Neural cell (in vitro differentiated cells): ENCODE measurements at regions not wholly inside any gene's neighbourhood (a gene's known extent, or its start where the extent isn't known, plus 50 kb on each side); places are given as distances from the start of the nearest gene placed in this dataset.
"Not testable (repeated sequence)": the region's sequence is repeated elsewhere in the genome, so short reads cannot be mapped to it uniquely, and the experiment has no call there.

Source experiments
- H2AFZ ChIP-seq: fragments of 200-600, 300-800 bp; sonication (generic), shearing (Covaris generic); 2 replicates; pipeline ENCODE4 v1.6.0; 2014; ENCODE audit warnings: low read depth, mild to moderate bottlenecking, antibody characterized with exemption, low read length, moderate library complexity
- H3F3A ChIP-seq: fragments of 200-600 bp; shearing (Covaris generic); 2 replicates; pipeline ENCODE4 v1.6.1; 2016; ENCODE audit warnings: mild to moderate bottlenecking, moderate library complexity, mixed read lengths, antibody characterized with exemption, low read length; ENCODE audit not compliant: insufficient read depth, poor library complexity, severe bottlenecking
- H3K27ac ChIP-seq: fragments of 200-600, 300-800 bp; sonication (generic), shearing (Covaris generic); 2 replicates; pipeline ENCODE4 v1.5.1; 2014; ENCODE audit warnings: mild to moderate bottlenecking, low read length, moderate library complexity
- H3K27me3 ChIP-seq: fragments of 300-800, 200-600 bp; sonication (generic), shearing (Covaris generic); 2 replicates; pipeline ENCODE4 v1.6.0; 2014; ENCODE audit warnings: mild to moderate bottlenecking, low read depth, low read length, moderate library complexity; ENCODE audit not compliant: insufficient read depth
- H3K36me3 ChIP-seq: fragments of 300-800, 200-600 bp; sonication (generic), shearing (Covaris generic); 2 replicates; pipeline ENCODE4 v1.5.1; 2014; ENCODE audit warnings: mild to moderate bottlenecking, antibody characterized with exemption, low read length, moderate library complexity; ENCODE audit not compliant: insufficient read depth
- H3K4me2 ChIP-seq: fragments of 300-800, 200-600 bp; sonication (generic), shearing (Covaris generic); 2 replicates; pipeline ENCODE4 v1.6.0; 2014; ENCODE audit warnings: mild to moderate bottlenecking, low read length
- H3K4me3 ChIP-seq: fragments of 300-800, 200-600 bp; sonication (generic), shearing (Covaris generic); 2 replicates; pipeline ENCODE4 v1.5.1; 2014; ENCODE audit warnings: mild to moderate bottlenecking, low read length, moderate library complexity
- H3K79me2 ChIP-seq: fragments of 200-600 bp; shearing (Covaris generic); replicated peaks from 2 replicates; pipeline ENCODE4 v1.6.0; 2014; ENCODE audit warnings: mild to moderate bottlenecking, low read length, moderate library complexity; ENCODE audit not compliant: insufficient read depth
- H3K9ac ChIP-seq: fragments of 300-800, 200-600 bp; sonication (generic), shearing (Covaris generic); 2 replicates; pipeline ENCODE4 v1.6.1; 2016; ENCODE audit warnings: mild to moderate bottlenecking, low read length, mixed read lengths
- H3K9me2 ChIP-seq: fragments of 200-600 bp; shearing (Covaris generic); 2 replicates; pipeline ENCODE4 v1.6.1; 2016; ENCODE audit warnings: mild to moderate bottlenecking, low read length, mixed read lengths; ENCODE audit not compliant: insufficient read depth
- H3K9me3 ChIP-seq: fragments of 200-600, 300-800 bp; sonication (generic), shearing (Covaris generic); 2 replicates; pipeline ENCODE4 v1.6.1; 2016; ENCODE audit warnings: mild to moderate bottlenecking, mixed run types, low read length, moderate library complexity, mixed read lengths
- H4K20me1 ChIP-seq: fragments of 200-600 bp; shearing (Covaris generic); 2 replicates; pipeline ENCODE4 v1.6.1; 2016; ENCODE audit warnings: mild to moderate bottlenecking, mixed run types; ENCODE audit not compliant: insufficient read depth
- EP300 ChIP-seq: fragments of 450-650 bp; conservative IDR thresholded peaks from 2 replicates; pipeline ENCODE4 v1.6.1; 2014; ENCODE audit warnings: antibody characterized with exemption, mild to moderate bottlenecking, moderate library complexity; ENCODE audit not compliant: poor library complexity, severe bottlenecking
- EZH2 ChIP-seq: fragments of 200-600, 300-800 bp; shearing (Covaris generic), sonication (generic); IDR thresholded peaks from 2 replicates; pipeline ENCODE4 v1.6.1; 2014; ENCODE audit warnings: antibody characterized with exemption, low read length, borderline replicate concordance, mild to moderate bottlenecking; ENCODE audit not compliant: insufficient read depth, poor library complexity, severe bottlenecking
- MXI1 ChIP-seq: fragments of 450-650 bp; conservative IDR thresholded peaks from 2 replicates; pipeline ENCODE4 v1.6.1; 2014; ENCODE audit warnings: antibody characterized with exemption, mild to moderate bottlenecking; ENCODE audit not compliant: poor library complexity, severe bottlenecking
- POLR2AphosphoS5 ChIP-seq: IDR thresholded peaks from 2 replicates; pipeline ENCODE4 v1.6.1; 2012
- RAD21 ChIP-seq: fragments of 450-650 bp; conservative IDR thresholded peaks from 2 replicates; pipeline ENCODE4 v1.6.1; 2014; ENCODE audit warnings: antibody characterized with exemption, mild to moderate bottlenecking, moderate library complexity
- REST ChIP-seq: IDR thresholded peaks from 2 replicates; pipeline ENCODE4 v1.6.1; 2012; ENCODE audit warnings: borderline replicate concordance
- SMC3 ChIP-seq: fragments of 450-650 bp; conservative IDR thresholded peaks from 2 replicates; pipeline ENCODE4 v1.6.1; 2014; ENCODE audit warnings: antibody characterized with exemption, mild to moderate bottlenecking, moderate library complexity; ENCODE audit not compliant: poor library complexity
- TAF1 ChIP-seq: IDR thresholded peaks from 2 replicates; pipeline ENCODE4 v1.6.1; 2012; ENCODE audit warnings: low read depth
- TF ChIP-seq, protein P1 (sequence below): fragments of 450-650 bp; IDR thresholded peaks from 2 replicates; pipeline ENCODE4 v1.5.1; 2014; ENCODE audit warnings: antibody characterized with exemption, mild to moderate bottlenecking, moderate library complexity; ENCODE audit not compliant: poor library complexity, severe bottlenecking

DNA sequence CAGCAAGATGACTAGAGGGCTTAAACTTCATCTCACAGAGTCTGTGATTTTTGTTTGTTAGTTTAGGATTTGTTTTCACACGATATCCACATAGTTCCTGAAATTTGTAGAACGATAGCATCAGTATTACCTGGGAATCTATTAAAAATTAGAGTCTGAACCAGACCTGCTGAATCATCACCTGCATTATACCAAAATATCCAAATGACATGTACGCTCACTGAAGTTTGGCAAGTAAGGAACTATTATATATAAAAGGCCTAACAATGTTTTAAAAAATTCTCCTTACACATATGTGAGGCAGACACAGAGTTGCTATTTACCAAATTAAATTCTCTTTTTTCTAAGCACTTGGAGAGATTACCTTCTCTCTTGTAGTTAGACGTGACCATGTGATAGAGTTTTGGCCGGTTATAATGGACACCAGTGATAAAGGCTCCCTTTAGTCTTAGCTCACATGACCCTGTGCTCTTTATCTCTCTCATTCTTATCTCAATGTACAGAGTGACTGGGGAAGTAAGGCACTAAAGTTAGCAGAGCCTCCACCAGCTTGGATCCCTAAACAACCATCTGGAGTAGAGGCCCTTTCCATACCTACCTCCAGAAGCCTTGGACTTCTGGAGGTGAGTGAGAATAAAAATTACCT, 363.1 kb downstream of the DSC3 start:
- no peaks in the 10 kb centered on the region for H3K36me3 ChIP-seq
- H3K9ac ChIP-seq: no peak overlapping the region
- no peaks in the 10 kb centered on the region for H3K9me3 ChIP-seq
- H3K4me2 ChIP-seq: no peak overlapping the region
- no peak overlapping the region for H2AFZ ChIP-seq
- no peaks in the 10 kb centered on the region for H4K20me1 ChIP-seq
- no peaks in the 10 kb centered on the region for H3K79me2 ChIP-seq
- no peak overlapping the region for H3K27ac ChIP-seq
- H3F3A ChIP-seq: no peaks in the 10 kb centered on the region
- H3K9me2 ChIP-seq: no peaks in the 10 kb centered on the region
- no peak for TF ChIP-seq TAF1
- TF ChIP-seq SMC3: no peak
- TF ChIP-seq EP300: no peak
- no peak for TF ChIP-seq MXI1
- TF ChIP-seq EZH2: no peak
- TF ChIP-seq, protein P1, sequence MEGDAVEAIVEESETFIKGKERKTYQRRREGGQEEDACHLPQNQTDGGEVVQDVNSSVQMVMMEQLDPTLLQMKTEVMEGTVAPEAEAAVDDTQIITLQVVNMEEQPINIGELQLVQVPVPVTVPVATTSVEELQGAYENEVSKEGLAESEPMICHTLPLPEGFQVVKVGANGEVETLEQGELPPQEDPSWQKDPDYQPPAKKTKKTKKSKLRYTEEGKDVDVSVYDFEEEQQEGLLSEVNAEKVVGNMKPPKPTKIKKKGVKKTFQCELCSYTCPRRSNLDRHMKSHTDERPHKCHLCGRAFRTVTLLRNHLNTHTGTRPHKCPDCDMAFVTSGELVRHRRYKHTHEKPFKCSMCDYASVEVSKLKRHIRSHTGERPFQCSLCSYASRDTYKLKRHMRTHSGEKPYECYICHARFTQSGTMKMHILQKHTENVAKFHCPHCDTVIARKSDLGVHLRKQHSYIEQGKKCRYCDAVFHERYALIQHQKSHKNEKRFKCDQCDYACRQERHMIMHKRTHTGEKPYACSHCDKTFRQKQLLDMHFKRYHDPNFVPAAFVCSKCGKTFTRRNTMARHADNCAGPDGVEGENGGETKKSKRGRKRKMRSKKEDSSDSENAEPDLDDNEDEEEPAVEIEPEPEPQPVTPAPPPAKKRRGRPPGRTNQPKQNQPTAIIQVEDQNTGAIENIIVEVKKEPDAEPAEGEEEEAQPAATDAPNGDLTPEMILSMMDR: no peak
- no peak for TF ChIP-seq RAD21
- TF ChIP-seq POLR2AphosphoS5: no peak
- no peaks in the 10 kb centered on the region for H3K27me3 ChIP-seq
- H3K4me3 ChIP-seq: no peak overlapping the region

DNA sequence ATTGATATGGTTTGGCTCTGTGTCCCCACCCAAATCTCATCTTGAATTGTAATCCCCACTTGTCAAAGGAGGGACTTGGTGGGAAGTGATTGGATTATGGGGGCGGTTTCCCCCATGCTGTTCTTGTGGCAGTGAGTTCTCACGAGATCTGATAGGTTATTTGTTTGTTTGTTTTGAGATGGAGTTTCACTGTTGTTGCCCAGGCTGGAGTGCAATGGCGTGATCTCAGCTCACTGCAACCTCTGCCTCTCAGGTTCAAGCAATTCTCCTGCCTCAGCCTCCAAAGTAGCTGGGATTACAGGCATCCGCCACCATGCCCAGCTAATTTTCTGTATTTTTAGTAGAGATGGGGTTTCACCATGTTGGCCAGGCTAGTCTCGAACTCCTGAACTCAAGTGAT, 364.7 kb downstream of the DSC3 start:
- not testable (repeated sequence) for H3K9me3 ChIP-seq, H2AFZ ChIP-seq, H3K27ac ChIP-seq, H3F3A ChIP-seq, H3K27me3 ChIP-seq, H3K9me2 ChIP-seq, H3K4me3 ChIP-seq, H3K36me3 ChIP-seq, H3K9ac ChIP-seq, H4K20me1 ChIP-seq, H3K79me2 ChIP-seq, H3K4me2 ChIP-seq

DNA sequence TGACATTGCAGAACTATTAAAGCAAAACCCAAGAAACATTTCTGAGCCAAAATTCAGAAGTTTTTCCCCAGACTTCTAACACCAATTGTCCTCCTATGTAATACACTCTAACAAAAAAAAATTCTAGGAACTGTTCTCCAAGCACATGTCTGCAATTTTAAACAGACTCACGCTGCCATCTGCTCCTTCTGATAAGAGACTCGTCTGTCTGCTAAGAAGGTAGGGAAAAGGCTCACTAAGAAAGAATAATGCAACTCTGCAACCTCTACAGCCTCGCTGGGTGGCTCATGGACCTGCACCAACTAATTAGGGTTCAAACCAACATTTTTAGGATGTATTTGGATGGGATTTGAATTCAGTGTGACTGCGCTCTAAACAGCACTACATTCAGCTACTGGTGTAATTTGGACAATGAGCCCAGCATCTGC, 366.5 kb downstream of the DSC3 start:
- Histone ChIP-seq H3K4me3 (no peak overlapping the region), H2AFZ (no peak overlapping the region), H3K27me3 (no peaks in the 10 kb centered on the region), H3K9me2 (no peaks in the 10 kb centered on the region), H3K9ac (no peak overlapping the region), H3K36me3 (no peaks in the 10 kb centered on the region), H3K4me2 (no peak overlapping the region), H3K27ac (no peak overlapping the region), H4K20me1 (no peaks in the 10 kb centered on the region), H3K9me3 (no peaks in the 10 kb centered on the region), H3F3A (no peaks in the 10 kb centered on the region), H3K79me2 (no peaks in the 10 kb centered on the region)
- no peak for TF ChIP-seq RAD21
- no peak for TF ChIP-seq EZH2
- TF ChIP-seq TAF1: no peak
- TF ChIP-seq, protein P1: no peak
- no peak for TF ChIP-seq POLR2AphosphoS5
- TF ChIP-seq SMC3: no peak
- no peak for TF ChIP-seq EP300
- no peak for TF ChIP-seq MXI1
- TF ChIP-seq REST: no peak
